K562 (cell line): ENCODE measurements at regions not wholly inside any gene's neighbourhood (a gene's known extent, or its start where the extent isn't known, plus 50 kb on each side); places are given as distances from the start of the nearest gene placed in this dataset.

Source experiments
- ATAC-seq: fragments of 200-7000 bp; cut with Tn5 transposase; 3 replicates; pipeline ENCODE4 v1.9.1; 2020; ENCODE audit warnings: moderate library complexity
- BruUV-seq: library from RNA; stranded (reverse); fragments of 400-500 nt; replicated peaks from 2 replicates; lab custom pipeline; 2021; lab: Mats Ljungman, UMichigan
- CTCF ChIA-PET: fragments of 300-600 bp; formaldehyde crosslinking; extraction: SDS; loops from one replicate; lab custom pipeline; 2021; ENCODE audit warnings: low intra/inter-chr PET ratio; lab: Yijun Ruan, JAX
- POLR2A ChIA-PET: fragments of 300-600, 350-650 bp; sonication (Branson Sonifier 250); formaldehyde crosslinking; extraction: SDS; loops from one replicate; lab custom pipeline; 2021; ENCODE audit warnings: antibody characterized with exemption, inconsistent platforms; lab: Yijun Ruan, JAX
- DNase-seq, 4 experiments: peaks; one replicate each; pipeline versions ENCODE4 v3.0.0 to v3.0.0-alpha.2; 2011 to 2018; ENCODE audit warnings: low spot score in 3 of 4, mixed read lengths in 3 of 4; ENCODE audit errors: extremely low read depth in 1 of 4
- FAIRE-seq: peaks from 2 replicates; lab custom pipeline; 2011; peaks lifted over from hg19 to GRCh38; lab: Jason Lieb, UNC
- H2AFZ ChIP-seq: 2 replicates; pipeline ENCODE4 v1.6.0; 2011; ENCODE audit warnings: low read depth, low read length, control low read depth, inconsistent platforms
- H3K27ac ChIP-seq: fragments of 200-600 bp; 3 replicates; pipeline ENCODE4 v1.8.0; 2011; ENCODE audit warnings: low read depth, mild to moderate bottlenecking, control low read depth, inconsistent platforms, low read length, moderate library complexity, mixed read lengths; ENCODE audit errors: extremely low read depth
- H3K27me3 ChIP-seq, 2 experiments: fragments of 300-600 bp in 1 of 2; 2 replicates in 1 of 2; 3 replicates in 1 of 2; pipeline versions ENCODE4 v1.6.0 to v1.8.0; 2011; ENCODE audit warnings: inconsistent platforms in 2 of 2, low read length in 2 of 2, mild to moderate bottlenecking in 1 of 2, mixed read lengths in 1 of 2, moderate library complexity in 1 of 2; ENCODE audit not compliant: control insufficient read depth in 2 of 2, insufficient read depth in 2 of 2
- H3K36me3 ChIP-seq: fragments of 300-600 bp; 3 replicates; pipeline ENCODE4 v1.8.0; 2011; ENCODE audit warnings: mild to moderate bottlenecking, low read length, inconsistent platforms; ENCODE audit not compliant: control insufficient read depth, insufficient read depth
- H3K4me1 ChIP-seq, 2 experiments: fragments of 200-600 bp in 1 of 2; replicated peaks in 1 of 2; 2 replicates in 1 of 2; 3 replicates in 1 of 2; pipeline versions ENCODE4 v1.5.1 to v1.8.0; 2011; ENCODE audit warnings: inconsistent platforms in 2 of 2, low read length in 2 of 2, mild to moderate bottlenecking in 1 of 2, mixed read lengths in 1 of 2, moderate library complexity in 1 of 2; ENCODE audit not compliant: control insufficient read depth in 2 of 2, insufficient read depth in 2 of 2
- H3K4me2 ChIP-seq: 2 replicates; pipeline ENCODE4 v1.6.1; 2011; ENCODE audit warnings: low read length, control low read depth, inconsistent platforms, mixed read lengths; ENCODE audit not compliant: insufficient read depth
- H3K4me3 ChIP-seq: fragments of 200-600 bp; sonication (generic), shearing (Covaris generic); 2 replicates; pipeline ENCODE4 v1.5.1; 2016; ENCODE audit warnings: control low read depth, inconsistent platforms
- H3K79me2 ChIP-seq: fragments of 200-600 bp; 3 replicates; pipeline ENCODE4 v1.8.0; 2011; ENCODE audit warnings: low read length, inconsistent platforms; ENCODE audit not compliant: control insufficient read depth, insufficient read depth
- H3K9ac ChIP-seq, 2 experiments: 2 replicates each; pipeline versions ENCODE4 v1.6.0 to v1.6.1; 2011; ENCODE audit warnings: low read depth in 2 of 2, low read length in 2 of 2, control low read depth in 1 of 2, inconsistent platforms in 1 of 2, mild to moderate bottlenecking in 1 of 2, mixed read lengths in 1 of 2; ENCODE audit not compliant: insufficient read depth in 1 of 2
- H3K9me1 ChIP-seq: one replicate; pipeline ENCODE4 v1.6.0; 2011; ENCODE audit warnings: inconsistent platforms, mild to moderate bottlenecking, low read length, moderate library complexity; ENCODE audit not compliant: control insufficient read depth, insufficient read depth
- H3K9me3 ChIP-seq: replicated peaks from 2 replicates; pipeline ENCODE4 v1.5.1; 2011; ENCODE audit warnings: low read depth, low read length, inconsistent platforms; ENCODE audit not compliant: control insufficient read depth, insufficient read depth
- H4K20me1 ChIP-seq: replicated peaks from 2 replicates; pipeline ENCODE4 v1.6.1; 2011; ENCODE audit warnings: low read length, inconsistent platforms, mixed read lengths; ENCODE audit not compliant: control insufficient read depth, insufficient read depth
- ATF1 ChIP-seq, 2 experiments: fragments of 450-650 bp in 1 of 2; IDR thresholded peaks; 2 replicates each; pipeline ENCODE4 v1.6.1; 2016; ENCODE audit warnings: missing compliant biosample characterization in 1 of 2, missing genetic modification characterization in 1 of 2
- ATF7 ChIP-seq: fragments of 450-650 bp; IDR thresholded peaks from 2 replicates; pipeline ENCODE4 v1.7.1; 2014; ENCODE audit warnings: mild to moderate bottlenecking, moderate library complexity
- HMGN3 ChIP-seq: IDR thresholded peaks from 2 replicates; pipeline ENCODE4 v1.6.1; 2011; ENCODE audit warnings: borderline replicate concordance, low read depth, mild to moderate bottlenecking, mixed read lengths, low read length; ENCODE audit not compliant: insufficient read length; ENCODE audit errors: extremely low read depth
- JUNB ChIP-seq: fragments of 450-650 bp; formaldehyde crosslinking; conservative IDR thresholded peaks from 2 replicates; pipeline ENCODE4 v1.4.0; 2020; ENCODE audit warnings: mild to moderate bottlenecking
- MYBL2 ChIP-seq, 2 experiments: fragments of 450-650 bp in 1 of 2; sonication (generic) in 1 of 2; formaldehyde crosslinking in 1 of 2; IDR thresholded peaks; 2 replicates each; pipeline versions ENCODE4 v1.6.1 to v1.8.1; 2017 to 2022; ENCODE audit warnings: borderline replicate concordance in 1 of 2, inconsistent platforms in 1 of 2, low read depth in 1 of 2, mild to moderate bottlenecking in 1 of 2, missing genetic modification reagents in 1 of 2, moderate library complexity in 1 of 2
- RBM39 ChIP-seq: fragments of 200-400 bp; formaldehyde crosslinking; optimal IDR thresholded peaks from 2 replicates; pipeline ENCODE3; 2018; ENCODE audit warnings: low read depth, low read length
- SMAD4 ChIP-seq: fragments of 250-450 bp; sonication (Bioruptor Pico); conservative IDR thresholded peaks from 2 replicates; pipeline ENCODE4 v1.8.0; 2021; ENCODE audit warnings: inconsistent platforms, mild to moderate bottlenecking, moderate library complexity
- TRIM25 ChIP-seq: fragments of 450-650 bp; IDR thresholded peaks from 2 replicates; pipeline ENCODE4 v1.7.0; 2016; ENCODE audit warnings: borderline replicate concordance
- ZNF316 ChIP-seq: fragments of 450-650 bp; IDR thresholded peaks from 2 replicates; pipeline ENCODE4 v1.6.1; 2016
- WGBS: fragments of 100-300 bp; shearing (Covaris generic); methylation state at CpG from one replicate; pipeline ENCODE4 v1.1.6; 2016; ENCODE audit warnings: low coverage, mixed read lengths; ENCODE audit not compliant: insufficient coverage; ENCODE audit errors: missing lambda C conversion rate; 5-methylcytosine and 5-hydroxymethylcytosine counted together
- in situ Hi-C: fragments of 300-500 bp; cut with MboI; formaldehyde crosslinking; loops from 4 replicates; pipeline ENCODE4 v1.15.0; 2018; ENCODE audit warnings: inconsistent platforms, mixed read lengths
- intact Hi-C: fragments of 100-400 bp; cut with micrococcal nuclease; formaldehyde crosslinking; loops from 2 replicates; pipeline ENCODE4 v1.14.2; 2022
- TF ChIP-seq, protein P1 (sequence below), 2 experiments: fragments of 450-650 bp in 1 of 2; sonication (generic) in 1 of 2; formaldehyde crosslinking in 1 of 2; IDR thresholded peaks in 1 of 2; conservative IDR thresholded peaks in 1 of 2; 2 replicates each; pipeline versions ENCODE4 v1.6.1 to v1.8.1; 2016 to 2023; ENCODE audit warnings: mild to moderate bottlenecking in 2 of 2, moderate library complexity in 2 of 2, inconsistent platforms in 1 of 2, missing genetic modification reagents in 1 of 2

- ATAC-seq (no peak), FAIRE-seq (no peak), DNase-seq (no peak)
- POLR2A ChIA-PET: no interaction called here
- intact Hi-C loops: no loop called here
- Histone ChIP-seq H3K9me1 (no peaks in the 10 kb centered on the region), H2AFZ (no peak overlapping the region), H3K36me3 (no peaks in the 10 kb centered on the region), H3K27ac (no peak overlapping the region), H3K79me2 (no peaks in the 10 kb centered on the region), H4K20me1 (no peaks in the 10 kb centered on the region), H3K9ac (no peak overlapping the region), H3K4me1 (no peaks in the 10 kb centered on the region), H3K4me3 (no peak overlapping the region), H3K9me3 (no peaks in the 10 kb centered on the region), H3K27me3 (no peaks in the 10 kb centered on the region), H3K4me2 (no peak overlapping the region)
- TF ChIP-seq ATF7 (peak; percentile 49; the same call in 1 of the 2 replicates), HMGN3 (no peak), RBM39 (no peak), ATF1 (CRISPR knock-in tag; IDR thresholded peaks at IDR 0.05) (no peak), ATF1 (tag; IDR thresholded peaks at IDR 0.05) (peak; percentile 50)
- TF ChIP-seq, protein P1, sequence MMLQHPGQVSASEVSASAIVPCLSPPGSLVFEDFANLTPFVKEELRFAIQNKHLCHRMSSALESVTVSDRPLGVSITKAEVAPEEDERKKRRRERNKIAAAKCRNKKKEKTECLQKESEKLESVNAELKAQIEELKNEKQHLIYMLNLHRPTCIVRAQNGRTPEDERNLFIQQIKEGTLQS (IDR thresholded peaks at IDR 0.05): peak; percentile 52; the same call in 1 of the 2 replicates
- TF ChIP-seq, protein P1 (CRISPR knock-in tag; conservative IDR thresholded peaks at IDR 0.05): no peak
- WGBS: 0% methylated on average over 3 of the region's 3 CpGs
- CTCF ChIA-PET: no interaction called here
- in situ Hi-C loops: no loop called here
- no TSS peak for BruUV-seq
Observed at GRCh38 chr2:51225377-51225776, 193.4 kb upstream of the NRXN1 start.

- H3K9me1 ChIP-seq: no peaks in the 10 kb centered on the region
- TF ChIP-seq MYBL2 (IDR thresholded peaks at IDR 0.05; ENCODE audit: low read depth): no peak
- no peak for TF ChIP-seq MYBL2 (CRISPR knock-in tag; IDR thresholded peaks at IDR 0.05; ENCODE audit: borderline replicate concordance)
- TF ChIP-seq JUNB: no peak
- TF ChIP-seq ZNF316: no peak
- TF ChIP-seq SMAD4 (CRISPR knock-in tag): no peak
- no peak for TF ChIP-seq TRIM25
Observed at GRCh38 chr2:51224790-51225189, 192.9 kb upstream of the NRXN1 start.

More at GRCh38 chr2:51224790-51225189, 192.9 kb upstream of the NRXN1 start:
- ChIA-PET POLR2A (no interaction called here), CTCF (no interaction called here)
- Histone ChIP-seq H3K4me3 (no peak overlapping the region), H3K9ac (no peak overlapping the region), H2AFZ (no peak overlapping the region), H3K4me1 (no peaks in the 10 kb centered on the region), H3K4me2 (no peak overlapping the region), H3K36me3 (no peaks in the 10 kb centered on the region), H3K27ac (no peak overlapping the region), H3K79me2 (no peaks in the 10 kb centered on the region), H4K20me1 (no peaks in the 10 kb centered on the region), H3K9me3 (no peaks in the 10 kb centered on the region), H3K27me3 (no peaks in the 10 kb centered on the region)
- no peak for FAIRE-seq
- ATAC-seq: no peak
- intact Hi-C loops: no loop called here
- BruUV-seq: no TSS peak
- no peak for DNase-seq
- in situ Hi-C loops: no loop called here
